HUDEP-2 (cell line): ENCODE measurements at regions not wholly inside any gene's neighbourhood (a gene's known extent, or its start where the extent isn't known, plus 50 kb on each side); places are given as distances from the start of the nearest gene placed in this dataset.
A peak's percentile ranks its signal among the peaks of the same experiment; 100 is the strongest.

Experiments
- DNase-seq, 76 experiments: peaks; one replicate each; lab custom pipeline; 2025; ENCODE audit not compliant: unreplicated experiment in 76 of 76; lab: John Stamatoyannopoulos, UW

GRCh38 chr2:57728691-57729090 is 317.9 kb upstream of the VRK2 start:
- DNase-seq, result no peak

GRCh38 chr2:57733956-57734355 is 312.6 kb upstream of the VRK2 start:
- DNase-seq, result no peak

GRCh38 chr2:57740891-57741290 is 305.7 kb upstream of the VRK2 start:
- DNase-seq, result no peak

DNA sequence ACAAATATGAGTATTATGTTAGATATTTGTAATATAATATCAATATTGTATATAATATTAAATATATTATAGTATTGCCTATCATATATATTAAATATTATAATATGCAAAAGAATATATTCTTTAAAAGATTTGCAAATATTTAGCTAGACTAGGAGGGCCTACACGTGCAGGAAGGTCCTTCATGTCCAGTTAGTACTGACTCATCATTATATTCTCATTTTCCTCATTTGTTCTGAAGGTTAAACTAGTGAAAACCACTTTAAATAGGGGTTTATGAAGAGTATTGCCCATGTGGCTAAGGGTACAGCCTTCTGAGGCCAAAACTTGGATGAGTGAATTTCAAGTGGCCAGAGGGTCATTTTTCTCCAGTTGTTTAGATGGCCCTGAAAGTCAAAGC is 293.0 kb upstream of the VRK2 start:
- DNase-seq, result no peak

GRCh38 chr2:57758686-57759085 is 287.9 kb upstream of the VRK2 start:
- DNase-seq, result no peak

GRCh38 chr2:57759131-57759530 is 287.5 kb upstream of the VRK2 start:
- no peak for DNase-seq

DNA sequence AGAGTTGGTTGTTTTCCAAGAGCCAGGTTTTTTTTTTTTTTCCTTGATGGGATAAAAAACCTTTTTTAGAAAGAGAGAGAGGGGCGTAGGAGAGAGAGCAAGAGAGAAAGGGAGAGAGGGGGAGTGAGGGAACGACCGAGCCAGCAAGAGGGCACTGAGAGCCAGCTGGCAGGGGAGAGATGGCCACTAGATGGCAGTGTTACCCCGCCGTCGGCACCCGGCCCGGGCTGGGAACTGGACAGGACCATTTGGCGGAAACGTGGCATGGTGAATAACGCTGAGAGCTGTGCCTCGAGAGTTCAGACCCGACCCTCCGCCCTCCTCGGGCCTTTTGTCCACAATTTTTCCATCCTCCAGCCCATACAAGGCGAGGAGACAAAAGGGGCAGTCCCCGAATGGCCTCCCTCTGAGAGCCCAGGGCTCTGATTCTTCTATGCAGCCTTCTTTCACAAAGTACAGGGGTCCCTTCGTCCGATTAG is 286.7 kb upstream of the VRK2 start:
- peak in 70 of 76 experiments; percentile 1 to 86 (median 57) for DNase-seq

DNA sequence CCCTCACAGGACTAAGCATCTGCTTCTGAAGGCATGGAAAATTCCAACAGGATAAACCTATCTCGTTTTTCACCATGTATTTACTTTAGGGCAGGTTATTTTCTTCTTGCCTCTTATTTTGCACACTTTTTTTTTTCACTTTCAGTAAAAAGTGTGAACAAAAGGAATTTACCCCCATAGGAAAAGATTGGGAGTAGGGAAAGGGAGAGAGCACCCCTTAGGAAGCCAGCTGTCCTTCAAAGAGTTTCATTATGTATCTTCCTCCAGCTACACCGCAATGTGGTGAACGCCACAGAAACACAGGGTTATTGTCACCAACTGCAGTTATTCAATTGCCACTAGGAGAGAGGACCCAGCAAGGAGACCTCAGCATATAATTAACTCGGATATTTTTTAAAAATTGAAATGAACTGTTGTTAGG is 286.2 kb upstream of the VRK2 start:
- DNase-seq, result peak in 1 of 76 experiments; percentile 4

DNA sequence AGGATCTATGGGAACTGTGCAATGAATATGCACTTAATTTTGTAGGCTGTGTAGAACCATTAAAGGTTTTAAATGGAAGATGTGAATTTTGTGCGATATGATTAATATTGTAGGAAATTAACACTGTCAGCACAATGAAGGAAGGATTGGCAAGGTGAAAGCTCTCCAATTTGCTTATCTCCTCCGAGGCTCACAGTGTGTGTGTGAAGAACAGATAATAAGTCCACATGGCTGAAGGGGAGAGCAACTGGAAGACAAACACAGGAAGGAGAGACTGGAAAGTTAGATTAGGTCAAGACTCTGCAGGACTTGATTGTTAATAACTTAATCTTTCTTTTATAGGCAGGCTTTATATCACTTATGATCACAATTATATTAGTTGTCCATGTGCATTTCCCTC is 269.7 kb upstream of the VRK2 start:
- DNase-seq, result peak in 56 of 76 experiments; percentile 1 to 83 (median 44)

DNA sequence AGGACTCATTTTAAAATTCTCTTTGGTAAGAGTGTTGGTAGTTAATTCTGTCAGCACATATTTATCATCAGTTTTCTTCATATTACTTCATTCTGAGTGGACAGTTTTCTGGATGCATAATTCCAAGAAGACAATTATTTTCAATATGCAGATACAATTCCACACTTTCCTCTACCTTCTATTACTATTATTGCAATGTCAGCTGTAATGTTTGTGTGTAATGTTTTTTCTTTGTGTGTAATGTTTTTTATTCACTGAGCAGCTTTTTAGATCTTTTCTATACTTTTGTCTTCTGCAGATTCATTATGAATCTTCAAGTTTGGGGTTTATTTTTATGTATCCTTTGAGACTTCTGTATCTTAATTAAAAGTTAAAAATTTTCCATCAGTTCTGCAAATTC is 264.0 kb upstream of the VRK2 start:
- DNase-seq, result no peak

GRCh38 chr2:57793310-57793709 is 253.3 kb upstream of the VRK2 start:
- DNase-seq, result no peak

DNA sequence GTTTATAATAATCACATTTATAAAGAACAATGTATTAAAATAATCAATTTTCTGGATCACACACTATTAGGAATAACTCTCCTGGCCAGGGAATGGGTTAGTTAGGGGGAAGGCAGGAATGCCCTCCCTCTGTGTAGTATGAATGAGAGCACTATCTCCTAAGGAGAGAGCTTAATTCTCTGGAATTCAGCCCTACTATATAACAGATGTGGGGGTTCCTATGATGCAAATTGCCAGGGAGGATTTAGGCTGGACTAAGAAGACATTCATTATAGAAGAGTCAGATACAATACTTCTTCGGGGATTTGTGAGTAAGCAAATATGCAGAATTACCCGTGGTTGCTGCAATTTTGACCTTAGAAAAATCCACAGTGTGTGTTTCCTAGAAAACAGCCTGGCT is 250.1 kb upstream of the VRK2 start:
- DNase-seq, result no peak

DNA sequence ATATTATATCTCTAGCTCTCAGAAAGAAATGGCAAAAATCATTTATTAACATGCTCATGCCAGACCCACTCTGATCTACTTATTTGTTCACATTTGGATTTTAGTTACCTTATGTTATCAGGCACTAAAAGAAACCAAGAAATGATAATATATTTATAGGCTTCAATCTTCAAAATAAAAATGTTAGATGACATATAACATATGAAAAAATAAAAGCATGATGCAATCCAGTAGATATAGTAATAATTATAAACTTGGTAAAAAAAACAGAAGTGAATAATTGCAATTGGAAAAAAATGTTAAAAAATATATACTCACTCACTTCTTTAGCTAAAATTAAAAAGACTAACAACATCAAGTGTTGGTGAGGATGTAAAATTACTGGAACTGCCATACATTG is 248.3 kb upstream of the VRK2 start:
- no peak for DNase-seq

DNA sequence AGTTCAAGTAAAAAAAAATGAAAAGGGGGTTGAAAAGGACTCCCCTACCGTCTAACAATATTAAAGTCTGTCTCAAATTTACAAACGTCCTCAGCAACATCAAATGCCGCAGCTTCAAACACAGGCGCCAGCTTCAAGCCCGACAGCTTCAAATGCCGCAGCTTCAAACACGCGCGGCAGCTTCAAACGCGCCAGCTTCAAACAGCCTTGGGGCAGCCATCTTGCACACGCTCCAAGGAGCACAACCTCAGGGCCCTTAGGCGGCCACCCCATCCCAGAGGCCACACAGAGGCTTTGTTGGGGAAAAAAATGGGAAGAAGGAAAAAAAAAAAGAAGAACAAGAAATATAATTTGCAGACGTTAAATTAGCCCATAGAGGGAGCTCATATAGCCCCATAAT is 244.4 kb upstream of the VRK2 start:
- no peak for DNase-seq

DNA sequence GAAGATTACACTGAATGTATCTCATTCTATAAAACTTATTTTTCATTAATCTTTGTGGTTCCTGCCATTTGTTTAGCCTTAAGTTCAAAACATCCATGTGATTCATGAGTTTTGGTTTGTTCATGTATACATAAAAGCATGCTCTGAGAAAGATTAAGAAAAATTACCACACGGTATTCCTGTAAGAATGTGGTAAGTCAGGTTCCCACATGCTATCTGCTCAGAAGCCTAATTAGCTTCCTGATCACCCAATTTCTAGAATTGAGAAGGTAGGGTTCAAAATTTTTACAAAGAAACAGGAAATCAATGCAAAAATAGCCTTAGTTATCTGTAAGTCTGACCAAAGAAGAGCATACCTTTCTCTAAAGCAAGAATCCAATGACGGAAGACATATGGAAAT is 241.6 kb upstream of the VRK2 start:
- no peak for DNase-seq

DNA sequence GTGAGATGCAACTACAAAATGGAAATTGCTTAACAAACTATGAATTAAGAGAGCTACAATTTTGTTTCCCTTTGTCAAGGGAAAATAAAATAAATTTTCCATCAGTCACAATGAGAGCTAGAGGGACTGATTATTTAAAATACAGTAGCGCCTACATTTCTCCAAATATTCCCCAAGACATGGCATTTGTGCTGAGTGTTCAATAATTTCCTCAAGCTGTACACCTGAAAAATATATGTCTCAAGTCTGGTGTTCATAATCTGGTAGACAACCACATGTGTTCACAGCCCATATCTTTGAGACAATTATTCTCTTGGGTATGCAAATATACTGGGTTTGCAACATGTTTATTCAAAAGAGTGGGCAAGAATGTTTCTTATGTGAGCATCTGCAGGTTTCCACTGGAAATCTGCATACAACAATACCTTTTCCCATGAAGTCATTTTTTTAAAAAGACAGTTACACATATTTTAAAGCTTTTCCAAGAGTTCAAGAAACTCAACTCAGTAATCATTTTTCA is 240.1 kb upstream of the VRK2 start:
- no peak for DNase-seq

GRCh38 chr2:57809230-57809629 is 237.4 kb upstream of the VRK2 start:
- no peak for DNase-seq

DNA sequence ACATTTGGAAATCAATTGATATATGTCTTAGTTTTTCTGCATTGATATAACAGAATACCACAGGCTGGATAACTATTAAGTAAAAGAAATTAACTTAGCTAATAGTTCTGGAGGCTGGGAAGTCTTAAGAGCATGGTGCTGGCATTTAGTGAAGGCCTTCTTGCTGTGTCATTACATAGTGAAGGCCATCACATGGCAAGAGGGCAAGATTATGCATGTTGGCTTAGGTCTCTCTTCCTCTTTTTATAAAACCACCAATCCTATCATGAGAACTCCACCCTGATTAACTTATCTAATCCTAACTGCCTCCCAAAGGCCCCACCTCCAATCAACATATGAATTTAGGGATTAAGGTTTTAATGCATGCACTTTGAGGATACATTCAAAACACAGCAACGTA is 225.5 kb upstream of the VRK2 start:
- peak in 20 of 76 experiments; percentile 2 to 58 (median 20) for DNase-seq

- DNase-seq, result no peak
These were observed 218.4 kb upstream of the VRK2 start for GRCh38 chr2:57828221-57828620.

DNA sequence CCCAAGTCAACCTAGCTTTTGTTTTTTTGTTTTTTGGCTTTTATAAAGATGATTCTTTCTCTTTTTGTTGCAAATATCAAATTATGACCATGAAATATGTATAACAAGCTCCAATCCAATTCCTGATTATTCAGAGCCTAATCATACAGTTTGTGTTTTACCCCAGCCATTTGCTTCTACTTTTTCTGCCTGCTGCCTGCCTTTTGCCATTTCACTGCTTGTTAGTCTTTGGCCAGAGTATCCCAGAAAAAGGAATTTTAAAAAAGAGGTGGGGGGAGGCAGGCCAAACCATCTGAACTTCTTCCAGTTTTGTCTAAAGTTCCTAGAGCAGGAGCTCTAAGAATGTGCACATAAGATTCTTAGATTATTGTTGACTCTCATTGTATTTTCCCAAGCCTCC is 211.9 kb upstream of the VRK2 start:
- DNase-seq, result no peak

- no peak for DNase-seq
These were observed 204.1 kb upstream of the VRK2 start for GRCh38 chr2:57842531-57842930.

GRCh38 chr2:57843158-57843557 is 203.4 kb upstream of the VRK2 start:
- DNase-seq, result no peak

- DNase-seq, result no peak
These were observed 197.9 kb upstream of the VRK2 start for GRCh38 chr2:57848723-57849122.
